ENCODE measurements at regions not wholly inside any gene's neighbourhood (a gene's known extent, or its start where the extent isn't known, plus 50 kb on each side); places are given as distances from the start of the nearest gene placed in this dataset.
"Not testable (repeated sequence)": the region's sequence is repeated elsewhere in the genome, so short reads cannot be mapped to it uniquely, and the experiment has no call there.

DNA sequence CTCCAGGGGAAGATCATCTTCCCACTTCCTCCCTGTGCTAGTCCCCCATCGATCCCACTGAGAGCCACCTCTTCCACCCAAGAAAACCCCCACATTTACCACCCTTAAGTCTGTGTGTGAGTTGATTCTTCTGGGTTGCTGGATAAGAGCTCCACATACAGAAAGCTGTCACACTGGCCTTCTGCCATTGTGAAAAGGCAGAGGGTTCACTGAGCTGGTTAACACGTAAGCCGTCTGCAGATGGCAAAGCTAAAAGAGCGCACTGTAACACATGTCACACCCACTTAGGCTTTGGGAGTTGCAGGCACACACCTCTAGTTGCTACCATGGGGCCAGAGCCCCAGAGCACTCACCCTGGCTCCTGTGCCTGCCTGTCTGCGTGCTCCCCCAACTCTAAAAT lies 309.8 kb upstream of the LRRC3B start:
- H4K5ac ChIP-seq (ENCODE audit: low read length) = no peak overlapping the region
- WGBS (ENCODE audit: extremely low coverage, insufficient coverage, low lambda C conversion rate) = no CpG with 5 or more reads among the region's 5 CpGs
- H2BK120ac ChIP-seq (ENCODE audit: low read depth, low read length) = no peak overlapping the region
- no peak overlapping the region for H3K27ac ChIP-seq (ENCODE audit: low read depth, low read length)
- no peak overlapping the region for H3K56ac ChIP-seq (ENCODE audit: low read length)
- no peak for DNase-seq
- H3K18ac ChIP-seq (ENCODE audit: low read length) = no peak overlapping the region
- H2BK5ac ChIP-seq (ENCODE audit: low read length) = no peak overlapping the region
- H3K79me1 ChIP-seq (ENCODE audit: low read length) = no peaks in the 10 kb centered on the region
- no peak overlapping the region for H3K23ac ChIP-seq (ENCODE audit: low read length)
- H3K4ac ChIP-seq (ENCODE audit: low read depth, low read length) = no peak overlapping the region
- no peaks in the 10 kb centered on the region for H3K27me3 ChIP-seq (ENCODE audit: insufficient read depth, low read length, poor library complexity)
- no peaks in the 10 kb centered on the region for H3K36me3 ChIP-seq (ENCODE audit: control insufficient read depth, insufficient read depth, low read length)
- no peaks in the 10 kb centered on the region for H3K4me1 ChIP-seq (ENCODE audit: control insufficient read depth, low read depth, low read length)
- H3K9ac ChIP-seq (ENCODE audit: low read length) = no peak overlapping the region
- no peaks in the 10 kb centered on the region for H3K79me2 ChIP-seq (ENCODE audit: control insufficient read depth, insufficient read depth, low read length)
- H3K4me3 ChIP-seq (ENCODE audit: low read length) = no peak overlapping the region
- H2BK15ac ChIP-seq (replicated peaks; ENCODE audit: low read depth) = no peak overlapping the region
- no peak overlapping the region for H4K8ac ChIP-seq (ENCODE audit: low read depth, low read length)
- H3K4me2 ChIP-seq (ENCODE audit: low read length) = no peak overlapping the region
- H2AK5ac ChIP-seq (ENCODE audit: low read length) = no peak overlapping the region

DNA sequence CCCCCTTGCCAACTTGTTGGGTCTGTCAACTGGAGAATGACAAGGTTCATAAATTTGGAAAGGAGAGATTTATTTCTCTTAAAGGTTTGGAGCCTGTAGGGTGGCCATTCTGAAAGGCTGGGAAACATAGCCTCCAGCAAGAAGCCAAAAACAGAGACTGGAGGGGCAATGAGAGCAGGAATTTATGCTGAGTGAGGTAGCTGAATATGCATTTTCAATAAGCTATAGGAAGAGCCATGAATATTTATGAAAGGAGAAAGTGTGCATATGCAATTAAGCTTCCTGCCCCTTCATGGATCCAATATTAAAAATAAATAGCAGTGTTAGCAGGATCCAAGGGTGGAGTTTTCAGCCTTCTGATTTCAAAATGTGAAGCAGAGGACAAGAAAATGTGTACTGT lies 306.1 kb upstream of the LRRC3B start:
- Histone ChIP-seq H3K4me3 (ENCODE audit: low read length) (no peak overlapping the region), H4K8ac (ENCODE audit: low read depth, low read length) (no peak overlapping the region), H3K4me2 (ENCODE audit: low read length) (no peak overlapping the region), H2BK120ac (ENCODE audit: low read depth, low read length) (no peak overlapping the region), H3K18ac (ENCODE audit: low read length) (no peak overlapping the region), H2BK15ac (replicated peaks; ENCODE audit: low read depth) (no peak overlapping the region), H3K9ac (ENCODE audit: low read length) (no peak overlapping the region), H3K79me1 (ENCODE audit: low read length) (no peaks in the 10 kb centered on the region), H3K27me3 (ENCODE audit: insufficient read depth, low read length, poor library complexity) (no peaks in the 10 kb centered on the region), H3K36me3 (ENCODE audit: control insufficient read depth, insufficient read depth, low read length) (no peaks in the 10 kb centered on the region), H2AK5ac (ENCODE audit: low read length) (no peak overlapping the region), H3K4ac (ENCODE audit: low read depth, low read length) (no peak overlapping the region), H4K5ac (ENCODE audit: low read length) (no peak overlapping the region), H3K56ac (ENCODE audit: low read length) (no peak overlapping the region), H2BK5ac (ENCODE audit: low read length) (no peak overlapping the region), H3K23ac (ENCODE audit: low read length) (no peak overlapping the region), H3K79me2 (ENCODE audit: control insufficient read depth, insufficient read depth, low read length) (no peaks in the 10 kb centered on the region), H3K4me1 (ENCODE audit: control insufficient read depth, low read depth, low read length) (no peaks in the 10 kb centered on the region), H3K27ac (ENCODE audit: low read depth, low read length) (no peak overlapping the region)
- no peak for DNase-seq

DNA sequence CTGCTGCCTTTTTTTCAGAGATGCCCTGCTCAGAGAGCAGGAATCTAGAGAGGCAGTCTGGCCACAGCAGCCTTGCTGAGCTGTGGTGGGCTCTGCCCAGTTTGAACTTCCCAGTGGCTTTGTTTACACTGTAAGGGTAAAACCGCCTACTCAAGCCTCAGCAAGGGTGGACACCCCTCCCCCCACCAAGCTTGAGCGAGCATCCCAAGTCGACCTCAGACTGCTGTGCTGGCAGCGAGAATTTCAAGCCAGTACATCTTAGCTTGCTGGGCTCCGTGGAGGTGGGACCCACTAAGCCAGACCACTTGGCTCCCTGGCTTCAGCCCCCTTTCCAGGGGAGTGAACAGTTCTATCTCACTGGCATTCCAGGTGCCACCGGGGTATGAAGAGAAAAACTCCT lies 298.8 kb upstream of the LRRC3B start:
- H3K79me2 ChIP-seq (ENCODE audit: control insufficient read depth, insufficient read depth, low read length); H3K27ac ChIP-seq (ENCODE audit: low read depth, low read length); H4K5ac ChIP-seq (ENCODE audit: low read length); H3K79me1 ChIP-seq (ENCODE audit: low read length); H2BK5ac ChIP-seq (ENCODE audit: low read length); H3K4me3 ChIP-seq (ENCODE audit: low read length); H3K4ac ChIP-seq (ENCODE audit: low read depth, low read length); H3K4me1 ChIP-seq (ENCODE audit: control insufficient read depth, low read depth, low read length); H3K56ac ChIP-seq (ENCODE audit: low read length); H3K4me2 ChIP-seq (ENCODE audit: low read length); H4K8ac ChIP-seq (ENCODE audit: low read depth, low read length); H3K9ac ChIP-seq (ENCODE audit: low read length); H3K23ac ChIP-seq (ENCODE audit: low read length); DNase-seq; H3K36me3 ChIP-seq (ENCODE audit: control insufficient read depth, insufficient read depth, low read length); H3K18ac ChIP-seq (ENCODE audit: low read length); H2AK5ac ChIP-seq (ENCODE audit: low read length); H2BK15ac ChIP-seq (replicated peaks; ENCODE audit: low read depth); H3K27me3 ChIP-seq (ENCODE audit: insufficient read depth, low read length, poor library complexity); H2BK120ac ChIP-seq (ENCODE audit: low read depth, low read length): not testable (repeated sequence)
- WGBS (ENCODE audit: extremely low coverage, insufficient coverage, low lambda C conversion rate) = no CpG with 5 or more reads among the region's 6 CpGs

DNA sequence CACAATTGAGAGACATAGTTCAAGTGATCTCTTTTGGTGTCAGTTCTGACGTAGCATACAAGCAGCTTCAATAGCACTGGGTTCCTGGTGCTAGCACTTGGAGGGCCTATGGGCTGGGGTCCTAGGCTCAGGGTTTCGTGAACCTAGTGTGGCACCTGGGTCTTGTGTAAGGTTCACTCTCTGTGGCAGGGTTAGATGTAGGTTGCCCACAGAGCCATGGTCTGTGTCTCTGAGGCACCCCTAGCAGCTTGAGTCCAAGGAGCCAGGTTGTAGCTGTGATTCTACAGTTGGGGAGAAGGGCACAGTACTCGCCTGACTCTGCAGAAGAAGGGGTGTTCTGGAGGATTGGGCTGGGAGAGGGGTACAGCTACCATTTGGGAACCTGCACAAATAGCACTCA lies 282.6 kb upstream of the LRRC3B start:
- Histone ChIP-seq H3K27ac (ENCODE audit: low read depth, low read length) (no peak overlapping the region), H2BK5ac (ENCODE audit: low read length) (no peak overlapping the region), H3K18ac (ENCODE audit: low read length) (no peak overlapping the region), H3K4me3 (ENCODE audit: low read length) (no peak overlapping the region), H3K23ac (ENCODE audit: low read length) (no peak overlapping the region), H3K36me3 (ENCODE audit: control insufficient read depth, insufficient read depth, low read length) (no peaks in the 10 kb centered on the region), H3K79me1 (ENCODE audit: low read length) (no peaks in the 10 kb centered on the region), H2BK15ac (replicated peaks; ENCODE audit: low read depth) (no peak overlapping the region), H3K4me1 (ENCODE audit: control insufficient read depth, low read depth, low read length) (no peaks in the 10 kb centered on the region), H4K8ac (ENCODE audit: low read depth, low read length) (no peak overlapping the region), H3K4me2 (ENCODE audit: low read length) (no peak overlapping the region), H2AK5ac (ENCODE audit: low read length) (no peak overlapping the region), H3K27me3 (ENCODE audit: insufficient read depth, low read length, poor library complexity) (no peaks in the 10 kb centered on the region), H3K9ac (ENCODE audit: low read length) (no peak overlapping the region), H4K5ac (ENCODE audit: low read length) (no peak overlapping the region), H3K79me2 (ENCODE audit: control insufficient read depth, insufficient read depth, low read length) (no peaks in the 10 kb centered on the region), H3K4ac (ENCODE audit: low read depth, low read length) (no peak overlapping the region), H2BK120ac (ENCODE audit: low read depth, low read length) (no peak overlapping the region), H3K56ac (ENCODE audit: low read length) (no peak overlapping the region)
- WGBS (ENCODE audit: extremely low coverage, insufficient coverage, low lambda C conversion rate) = no CpG with 5 or more reads among the region's 3 CpGs
- no peak for DNase-seq

DNA sequence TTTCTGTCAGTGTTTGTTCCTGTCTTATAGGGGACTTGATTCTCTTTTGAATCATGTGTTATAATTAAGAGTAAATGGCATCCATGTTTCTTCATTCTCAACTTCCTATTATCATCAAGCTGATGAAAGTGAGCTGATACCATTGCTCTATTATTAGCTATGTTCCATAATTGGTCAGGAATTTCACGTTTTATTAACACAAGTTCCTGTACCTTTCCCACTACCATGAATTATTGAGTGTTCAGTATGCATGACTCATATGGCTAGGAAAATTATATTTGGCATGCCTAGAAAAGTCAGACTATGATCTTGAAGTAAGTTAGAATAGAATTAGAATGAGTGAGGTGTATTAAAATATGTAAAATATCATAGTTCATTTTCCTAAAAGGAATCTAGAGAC lies 278.9 kb upstream of the LRRC3B start:
- Histone ChIP-seq H3K79me1 (ENCODE audit: low read length) (no peaks in the 10 kb centered on the region), H4K8ac (ENCODE audit: low read depth, low read length) (no peak overlapping the region), H3K56ac (ENCODE audit: low read length) (no peak overlapping the region), H2BK5ac (ENCODE audit: low read length) (no peak overlapping the region), H3K4me2 (ENCODE audit: low read length) (no peak overlapping the region), H3K4ac (ENCODE audit: low read depth, low read length) (no peak overlapping the region), H2AK5ac (ENCODE audit: low read length) (no peak overlapping the region), H3K18ac (ENCODE audit: low read length) (no peak overlapping the region), H3K79me2 (ENCODE audit: control insufficient read depth, insufficient read depth, low read length) (no peaks in the 10 kb centered on the region), H3K9ac (ENCODE audit: low read length) (no peak overlapping the region), H2BK15ac (replicated peaks; ENCODE audit: low read depth) (no peak overlapping the region), H3K36me3 (ENCODE audit: control insufficient read depth, insufficient read depth, low read length) (no peaks in the 10 kb centered on the region), H4K5ac (ENCODE audit: low read length) (no peak overlapping the region), H3K27me3 (ENCODE audit: insufficient read depth, low read length, poor library complexity) (no peaks in the 10 kb centered on the region), H3K27ac (ENCODE audit: low read depth, low read length) (no peak overlapping the region), H3K4me3 (ENCODE audit: low read length) (no peak overlapping the region), H2BK120ac (ENCODE audit: low read depth, low read length) (no peak overlapping the region), H3K23ac (ENCODE audit: low read length) (no peak overlapping the region), H3K4me1 (ENCODE audit: control insufficient read depth, low read depth, low read length) (no peaks in the 10 kb centered on the region)
- WGBS (ENCODE audit: extremely low coverage, insufficient coverage, low lambda C conversion rate) = no CpG with 5 or more reads among the region's 1 CpG
- DNase-seq = no peak

DNA sequence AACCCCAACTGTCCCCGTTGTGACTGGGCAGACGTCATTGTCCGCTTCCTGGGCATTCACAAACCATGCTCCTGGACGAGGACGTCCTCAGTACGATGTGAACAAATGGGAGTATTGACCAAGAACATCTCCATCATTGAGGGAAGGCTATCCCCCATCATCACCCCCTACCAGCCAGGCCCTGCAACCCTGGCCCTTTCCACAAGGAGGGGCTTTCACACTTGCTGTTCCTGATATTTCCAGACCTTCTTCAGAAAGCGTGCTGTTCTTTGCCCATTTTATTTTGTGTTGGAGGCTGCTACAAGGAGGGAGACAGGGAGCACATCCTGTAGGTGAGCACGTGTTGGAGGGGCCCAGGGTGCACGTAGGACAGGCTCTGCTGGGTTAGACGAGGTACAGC lies 277.0 kb upstream of the LRRC3B start:
- H3K4me1 ChIP-seq (ENCODE audit: control insufficient read depth, low read depth, low read length) = no peaks in the 10 kb centered on the region
- H3K18ac ChIP-seq (ENCODE audit: low read length) = no peak overlapping the region
- H3K4me3 ChIP-seq (ENCODE audit: low read length) = no peak overlapping the region
- no peak overlapping the region for H4K5ac ChIP-seq (ENCODE audit: low read length)
- no peak overlapping the region for H3K27ac ChIP-seq (ENCODE audit: low read depth, low read length)
- H3K23ac ChIP-seq (ENCODE audit: low read length) = no peak overlapping the region
- H3K4me2 ChIP-seq (ENCODE audit: low read length) = no peak overlapping the region
- H3K36me3 ChIP-seq (ENCODE audit: control insufficient read depth, insufficient read depth, low read length) = no peaks in the 10 kb centered on the region
- no peak overlapping the region for H2AK5ac ChIP-seq (ENCODE audit: low read length)
- no peak overlapping the region for H2BK15ac ChIP-seq (replicated peaks; ENCODE audit: low read depth)
- no peak overlapping the region for H4K8ac ChIP-seq (ENCODE audit: low read depth, low read length)
- peak; percentile 16 for DNase-seq
- no peaks in the 10 kb centered on the region for H3K79me2 ChIP-seq (ENCODE audit: control insufficient read depth, insufficient read depth, low read length)
- no peaks in the 10 kb centered on the region for H3K79me1 ChIP-seq (ENCODE audit: low read length)
- H3K4ac ChIP-seq (ENCODE audit: low read depth, low read length) = no peak overlapping the region
- no peak overlapping the region for H3K56ac ChIP-seq (ENCODE audit: low read length)
- H2BK120ac ChIP-seq (ENCODE audit: low read depth, low read length) = no peak overlapping the region
- no peaks in the 10 kb centered on the region for H3K27me3 ChIP-seq (ENCODE audit: insufficient read depth, low read length, poor library complexity)
- H2BK5ac ChIP-seq (ENCODE audit: low read length) = no peak overlapping the region
- no CpG with 5 or more reads among the region's 10 CpGs for WGBS (ENCODE audit: extremely low coverage, insufficient coverage, low lambda C conversion rate)
- H3K9ac ChIP-seq (ENCODE audit: low read length) = no peak overlapping the region

Data from mesendoderm (in vitro differentiated cells).